NCI-H69 (cell line): ENCODE measurements at regions not wholly inside any gene's neighbourhood (a gene's known extent, or its start where the extent isn't known, plus 50 kb on each side); places are given as distances from the start of the nearest gene placed in this dataset.

Experiments
- DNase-seq: peaks from one replicate; lab custom pipeline; 2025; lab: John Stamatoyannopoulos, UW

DNA sequence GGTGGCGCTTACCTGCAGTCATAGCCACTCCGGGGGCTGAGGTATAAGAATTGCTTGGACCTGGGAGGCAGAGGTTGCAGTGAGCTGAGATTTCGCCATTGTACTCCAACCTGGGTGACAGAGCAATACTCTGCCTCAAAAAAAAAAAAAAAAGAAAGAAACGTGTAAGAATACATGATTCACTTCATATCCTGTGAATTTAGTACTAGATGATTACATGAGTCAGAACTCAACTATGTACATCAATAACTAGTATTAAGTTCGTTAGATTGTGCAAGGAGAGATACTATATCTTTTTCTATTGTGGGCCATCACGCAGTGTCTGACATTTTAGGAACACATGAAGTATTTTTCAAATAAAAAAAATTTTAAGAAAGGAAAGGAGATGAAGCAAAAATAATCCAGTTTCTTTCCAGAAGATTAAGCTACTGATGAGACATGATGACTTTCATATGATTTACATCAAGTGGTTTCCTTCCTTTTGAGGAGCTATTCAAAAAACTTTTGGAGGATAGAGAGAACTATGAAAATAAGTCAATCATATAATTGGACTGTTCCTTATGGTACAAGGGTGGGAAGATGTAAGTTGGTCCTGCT lies 64.7 kb upstream of the EXOC1L start:
- no peak for DNase-seq

GRCh38 chr4:55756208-55756607 lies 63.4 kb upstream of the EXOC1L start:
- no peak for DNase-seq

DNA sequence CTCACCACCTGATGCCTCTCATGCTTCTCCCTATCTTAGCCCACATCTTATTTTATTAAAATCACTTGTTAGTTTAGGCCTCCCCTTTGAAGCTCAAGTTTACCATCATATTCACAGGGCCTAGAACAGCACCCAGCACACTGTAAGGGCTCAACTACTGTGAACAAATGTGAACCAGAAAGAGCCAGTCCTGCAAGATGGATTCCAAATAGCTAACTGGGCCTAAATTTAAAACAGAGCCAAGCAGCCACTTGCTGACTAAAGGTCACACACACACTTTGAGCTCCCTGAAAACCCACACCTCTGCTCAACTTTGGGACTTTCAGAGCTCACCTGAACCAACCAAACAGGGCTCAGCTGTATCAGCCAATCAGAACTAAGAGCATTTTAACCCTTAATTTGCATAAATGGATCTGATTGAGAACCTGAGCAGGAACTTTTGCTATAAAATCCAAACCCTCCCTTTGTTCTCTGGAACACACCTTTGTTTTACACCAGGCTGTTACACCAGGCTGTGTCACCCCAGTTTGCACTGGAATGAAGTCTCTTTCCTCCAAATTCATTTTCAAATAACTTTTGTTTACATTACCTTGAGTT lies 62.1 kb upstream of the EXOC1L start:
- peak; percentile 29 for DNase-seq

DNA sequence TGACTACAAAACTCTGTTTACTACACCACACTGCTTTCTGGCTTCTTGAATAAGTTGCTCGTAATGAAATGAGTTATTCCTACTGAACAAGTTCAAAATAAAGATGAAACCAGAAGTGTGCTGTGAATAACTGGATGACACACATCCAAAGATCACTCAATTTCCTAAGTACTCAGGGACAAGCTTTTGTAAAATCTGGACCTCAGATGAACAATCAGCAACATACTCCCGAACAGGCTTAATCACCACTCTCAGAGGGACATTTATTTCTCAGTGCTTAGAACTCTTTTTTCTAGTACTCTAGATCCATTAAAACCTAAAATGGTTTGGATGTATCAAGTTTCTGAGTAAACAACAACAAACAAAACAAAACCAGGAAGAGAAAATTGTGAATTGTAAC lies 61.5 kb upstream of the EXOC1L start:
- DNase-seq: no peak

- peak; percentile 78 for DNase-seq
Measured at GRCh38 chr4:55758570-55758969, 61.0 kb upstream of the EXOC1L start.

DNA sequence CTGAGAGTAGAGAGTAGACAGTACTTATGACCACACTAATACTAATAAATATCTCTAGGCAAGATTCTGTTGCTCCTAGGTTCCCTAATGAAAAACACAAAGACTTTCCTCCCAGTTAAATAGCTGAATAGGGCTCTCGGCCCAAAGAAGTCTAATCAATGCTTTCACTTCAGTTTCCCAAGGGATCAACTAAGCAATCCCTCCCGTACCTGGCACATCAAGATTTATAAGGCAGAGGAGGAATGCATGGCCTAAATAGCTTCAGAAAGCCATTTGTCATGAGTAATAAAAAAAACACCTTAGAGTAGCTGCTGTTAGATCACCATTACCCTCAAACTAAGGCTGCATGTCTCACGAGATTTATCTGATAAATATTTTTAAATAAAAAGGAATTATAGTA lies 56.8 kb upstream of the EXOC1L start:
- peak; percentile 58 for DNase-seq

DNA sequence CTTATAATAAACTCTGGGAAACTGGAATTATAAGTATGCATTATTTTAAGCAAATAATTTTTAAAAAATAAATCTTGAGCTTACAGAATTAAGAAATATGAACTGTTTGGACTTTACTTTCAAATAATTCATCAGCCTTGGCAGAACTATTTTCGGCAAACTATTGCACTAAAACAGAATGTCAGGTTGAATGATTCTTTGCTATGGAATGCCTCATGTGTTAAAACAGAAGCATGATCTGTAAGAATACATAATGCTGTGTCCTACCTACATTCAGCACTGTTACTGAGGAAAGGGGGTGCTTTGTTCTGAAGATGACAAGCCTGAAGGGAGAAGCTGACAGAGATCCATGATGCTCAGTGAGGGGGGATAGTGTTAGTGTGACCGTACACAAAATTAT lies 55.6 kb upstream of the EXOC1L start:
- no peak for DNase-seq

DNA sequence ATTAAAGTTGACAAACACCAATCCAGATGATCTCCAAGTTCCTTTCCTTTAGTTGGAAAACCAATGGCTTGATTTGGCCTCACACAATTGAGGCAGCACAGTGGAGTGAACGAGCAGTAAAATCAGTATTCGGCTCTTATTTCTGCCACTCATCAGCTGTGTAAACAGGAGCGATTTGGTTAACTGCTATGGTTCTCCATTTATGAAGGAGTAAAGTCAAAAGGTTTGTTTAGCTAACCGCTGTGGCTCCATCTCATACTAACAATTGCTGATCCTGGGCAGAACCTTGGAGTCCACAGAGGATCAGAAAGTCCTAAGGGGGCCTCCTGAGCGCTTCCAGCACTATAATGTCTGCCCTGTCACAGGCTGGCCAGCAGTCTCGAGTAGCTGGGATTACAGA lies 54.5 kb upstream of the EXOC1L start:
- DNase-seq: peak; percentile 78

- no peak for DNase-seq
Measured at GRCh38 chr4:55768291-55768690, 51.3 kb upstream of the EXOC1L start.
